HAP-1 (cell line): ENCODE measurements at regions not wholly inside any gene's neighbourhood (a gene's known extent, or its start where the extent isn't known, plus 50 kb on each side); places are given as distances from the start of the nearest gene placed in this dataset.

ENCODE experiments used
- DNase-seq, 2 experiments: peaks; one replicate each; pipeline ENCODE4 v3.0.0-alpha.2; 2016 to 2020; ENCODE audit warnings: low spot score in 2 of 2
- H3K27me3 ChIP-seq: fragments of 250-450 bp; sonication (Bioruptor Pico); 2 replicates; pipeline ENCODE4 v1.5.1; 2020; ENCODE audit warnings: low read depth, mild to moderate bottlenecking, moderate library complexity
- H3K36me3 ChIP-seq: fragments of 250-450 bp; sonication (Bioruptor Pico); replicated peaks from 2 replicates; pipeline ENCODE4 v1.5.1; 2020; ENCODE audit warnings: mild to moderate bottlenecking
- H3K4me1 ChIP-seq: fragments of 250-450 bp; sonication (Bioruptor Pico); 2 replicates; pipeline ENCODE4 v1.5.1; 2020; ENCODE audit warnings: mild to moderate bottlenecking
- H3K4me3 ChIP-seq: fragments of 250-450 bp; sonication (Bioruptor Pico); 2 replicates; pipeline ENCODE4 v1.5.1; 2020; ENCODE audit warnings: mild to moderate bottlenecking, moderate library complexity
- H3K9me3 ChIP-seq: fragments of 250-450 bp; sonication (Bioruptor Pico); 2 replicates; pipeline ENCODE4 v1.5.1; 2020; ENCODE audit warnings: mild to moderate bottlenecking, moderate library complexity
- in situ Hi-C: fragments of 300-500 bp; cut with MboI; formaldehyde crosslinking; loops from 3 replicates; pipeline ENCODE4 v1.14.3; 2020; ENCODE audit warnings: low sequenced_read_pairs, inconsistent platforms, mixed read lengths

- Histone ChIP-seq H3K36me3 (no peaks in the 10 kb centered on the region), H3K4me1 (no peaks in the 10 kb centered on the region), H3K9me3 (no peaks in the 10 kb centered on the region), H3K27me3 (no peaks in the 10 kb centered on the region), H3K4me3 (no peak overlapping the region)
- DNase-seq, result no peak
- in situ Hi-C loops, result no loop called here
Measured at GRCh38 chr20:47879771-47880170, 94.5 kb upstream of the SULF2 start.

- H3K4me3 ChIP-seq, result no peak overlapping the region
- no peaks in the 10 kb centered on the region for H3K36me3 ChIP-seq
- no peaks in the 10 kb centered on the region for H3K4me1 ChIP-seq
- in situ Hi-C loops, result no loop called here
- no peaks in the 10 kb centered on the region for H3K27me3 ChIP-seq
- H3K9me3 ChIP-seq, result no peaks in the 10 kb centered on the region
- DNase-seq, result no peak
Measured at GRCh38 chr20:47878601-47879027, 93.3 kb upstream of the SULF2 start.

GRCh38 chr20:47876311-47877088, 91.2 kb upstream of the SULF2 start:
- no peak for DNase-seq
- H3K36me3 ChIP-seq, result no peaks in the 10 kb centered on the region
- in situ Hi-C loops, result no loop called here
- H3K4me1 ChIP-seq, result no peaks in the 10 kb centered on the region
- H3K4me3 ChIP-seq, result no peak overlapping the region
- no peaks in the 10 kb centered on the region for H3K9me3 ChIP-seq
- H3K27me3 ChIP-seq, result no peaks in the 10 kb centered on the region

- H3K36me3 ChIP-seq, result no peaks in the 10 kb centered on the region
- no peaks in the 10 kb centered on the region for H3K9me3 ChIP-seq
- no peaks in the 10 kb centered on the region for H3K27me3 ChIP-seq
- no peak for DNase-seq
- no peak overlapping the region for H3K4me3 ChIP-seq
- no peaks in the 10 kb centered on the region for H3K4me1 ChIP-seq
- in situ Hi-C loops, result no loop called here
Measured at GRCh38 chr20:47875297-47876025, 90.2 kb upstream of the SULF2 start.

GRCh38 chr20:47872341-47872740, 87.1 kb upstream of the SULF2 start:
- H3K9me3 ChIP-seq, result no peaks in the 10 kb centered on the region
- H3K4me3 ChIP-seq, result no peak overlapping the region
- no peaks in the 10 kb centered on the region for H3K27me3 ChIP-seq
- no peaks in the 10 kb centered on the region for H3K36me3 ChIP-seq
- in situ Hi-C loops, result no loop called here
- no peaks in the 10 kb centered on the region for H3K4me1 ChIP-seq
- DNase-seq, result no peak

- H3K4me3 ChIP-seq, result no peak overlapping the region
- no peaks in the 10 kb centered on the region for H3K9me3 ChIP-seq
- no peaks in the 10 kb centered on the region for H3K36me3 ChIP-seq
- no peak for DNase-seq
- no peaks in the 10 kb centered on the region for H3K27me3 ChIP-seq
- H3K4me1 ChIP-seq, result no peaks in the 10 kb centered on the region
- in situ Hi-C loops, result no loop called here
Measured at GRCh38 chr20:47870475-47870874, 85.2 kb upstream of the SULF2 start.

GRCh38 chr20:47868744-47869143, 83.5 kb upstream of the SULF2 start:
- Histone ChIP-seq H3K27me3 (no peaks in the 10 kb centered on the region), H3K4me3 (no peak overlapping the region), H3K36me3 (no peaks in the 10 kb centered on the region), H3K9me3 (no peaks in the 10 kb centered on the region), H3K4me1 (no peaks in the 10 kb centered on the region)
- in situ Hi-C loops, result no loop called here
- no peak for DNase-seq

- Histone ChIP-seq H3K4me3 (no peak overlapping the region), H3K27me3 (no peaks in the 10 kb centered on the region), H3K9me3 (no peaks in the 10 kb centered on the region), H3K4me1 (no peaks in the 10 kb centered on the region), H3K36me3 (no peaks in the 10 kb centered on the region)
- DNase-seq, result no peak
- in situ Hi-C loops, result no loop called here
Measured at GRCh38 chr20:47868236-47868635, 83.0 kb upstream of the SULF2 start.

- H3K27me3 ChIP-seq, result no peaks in the 10 kb centered on the region
- no peak overlapping the region for H3K4me3 ChIP-seq
- DNase-seq, result no peak
- H3K9me3 ChIP-seq, result no peaks in the 10 kb centered on the region
- H3K36me3 ChIP-seq, result no peaks in the 10 kb centered on the region
- no peaks in the 10 kb centered on the region for H3K4me1 ChIP-seq
- in situ Hi-C loops, result no loop called here
Measured at GRCh38 chr20:47867831-47868230, 82.5 kb upstream of the SULF2 start.

- H3K9me3 ChIP-seq, result no peaks in the 10 kb centered on the region
- H3K36me3 ChIP-seq, result no peaks in the 10 kb centered on the region
- in situ Hi-C loops, result no loop called here
- H3K27me3 ChIP-seq, result no peaks in the 10 kb centered on the region
- no peak for DNase-seq
- H3K4me3 ChIP-seq, result no peak overlapping the region
- no peaks in the 10 kb centered on the region for H3K4me1 ChIP-seq
Measured at GRCh38 chr20:47866480-47866879, 81.2 kb upstream of the SULF2 start.

- H3K36me3 ChIP-seq, result no peaks in the 10 kb centered on the region
- H3K27me3 ChIP-seq, result no peaks in the 10 kb centered on the region
- in situ Hi-C loops, result no loop called here
Measured at GRCh38 chr20:47865912-47866311, 80.6 kb upstream of the SULF2 start.

GRCh38 chr20:47865451-47865850, 80.2 kb upstream of the SULF2 start:
- Histone ChIP-seq H3K36me3 (no peaks in the 10 kb centered on the region), H3K27me3 (no peaks in the 10 kb centered on the region), H3K4me1 (no peaks in the 10 kb centered on the region), H3K4me3 (no peak overlapping the region), H3K9me3 (no peaks in the 10 kb centered on the region)
- DNase-seq, result no peak
- in situ Hi-C loops, result no loop called here

More at GRCh38 chr20:47865912-47866311, 80.6 kb upstream of the SULF2 start:
- DNase-seq, result no peak
- H3K9me3 ChIP-seq, result no peaks in the 10 kb centered on the region
- no peak overlapping the region for H3K4me3 ChIP-seq
- H3K4me1 ChIP-seq, result no peaks in the 10 kb centered on the region

GRCh38 chr20:47863981-47864380, 78.7 kb upstream of the SULF2 start:
- in situ Hi-C loops, result no loop called here
- Histone ChIP-seq H3K4me3 (no peak overlapping the region), H3K9me3 (no peaks in the 10 kb centered on the region), H3K36me3 (no peaks in the 10 kb centered on the region), H3K4me1 (no peaks in the 10 kb centered on the region), H3K27me3 (no peaks in the 10 kb centered on the region)
- DNase-seq, result no peak

- H3K27me3 ChIP-seq, result no peaks in the 10 kb centered on the region
- no peaks in the 10 kb centered on the region for H3K9me3 ChIP-seq
- in situ Hi-C loops, result no loop called here
- H3K36me3 ChIP-seq, result no peaks in the 10 kb centered on the region
- no peak overlapping the region for H3K4me3 ChIP-seq
- no peaks in the 10 kb centered on the region for H3K4me1 ChIP-seq
- DNase-seq, result no peak
Measured at GRCh38 chr20:47863315-47863965, 78.2 kb upstream of the SULF2 start.
